HepG2 (cell line): ENCODE measurements at regions not wholly inside any gene's neighbourhood (a gene's known extent, or its start where the extent isn't known, plus 50 kb on each side); places are given as distances from the start of the nearest gene placed in this dataset.

Experiments used
- ATAC-seq: fragments of 200-7000 bp; cut with Tn5 transposase; 3 replicates; pipeline ENCODE4 v1.9.1; 2020; ENCODE audit warnings: mild to moderate bottlenecking, moderate library complexity
- BruUV-seq: library from RNA; stranded (reverse); fragments of 400-500 nt; replicated peaks from 2 replicates; lab custom pipeline; 2021; lab: Mats Ljungman, UMichigan
- CTCF ChIA-PET: fragments of 300-600 bp; formaldehyde crosslinking; extraction: SDS; loops from one replicate; lab custom pipeline; 2021; ENCODE audit warnings: low total read pairs, inconsistent platforms, low intra/inter-chr PET ratio; lab: Yijun Ruan, JAX
- POLR2A ChIA-PET: fragments of 350-600 bp; sonication (Branson Sonifier 250); formaldehyde crosslinking; loops from one replicate; lab custom pipeline; 2020; ENCODE audit warnings: antibody characterized with exemption, inconsistent platforms; lab: Yijun Ruan, JAX
- DNase-seq: peaks from one replicate; pipeline ENCODE4 v3.0.0-alpha.2; 2015; ENCODE audit warnings: low spot score
- FAIRE-seq: peaks from 3 replicates; lab custom pipeline; 2011; peaks lifted over from hg19 to GRCh38; lab: Jason Lieb, UNC
- H2AFZ ChIP-seq: one replicate; pipeline ENCODE4 v1.6.1; 2011; ENCODE audit warnings: low read length, inconsistent platforms
- H3K27ac ChIP-seq: fragments of 300-600 bp; 3 replicates; pipeline ENCODE4 v1.8.0; 2011; ENCODE audit warnings: mixed run types, mild to moderate bottlenecking, mixed read lengths, low read length, inconsistent platforms; ENCODE audit not compliant: insufficient read depth; ENCODE audit errors: extremely low read length
- H3K27me3 ChIP-seq, 2 experiments: fragments of 200-600 bp in 1 of 2; 2 replicates in 1 of 2; 3 replicates in 1 of 2; pipeline versions ENCODE4 v1.6.0 to v1.8.0; 2011; ENCODE audit warnings: low read length in 2 of 2, mild to moderate bottlenecking in 2 of 2, moderate library complexity in 2 of 2, inconsistent platforms in 1 of 2; ENCODE audit not compliant: insufficient read depth in 2 of 2, control insufficient read depth in 1 of 2
- H3K36me3 ChIP-seq, 2 experiments: fragments of 200-600 bp in 1 of 2; replicated peaks in 1 of 2; 2 replicates in 1 of 2; 3 replicates in 1 of 2; pipeline versions ENCODE4 v1.5.1 to v1.8.0; 2011; ENCODE audit warnings: low read length in 2 of 2, inconsistent platforms in 1 of 2; ENCODE audit not compliant: insufficient read depth in 2 of 2, control insufficient read depth in 1 of 2
- H3K4me1 ChIP-seq: 2 replicates; pipeline ENCODE4 v1.5.1; 2012; ENCODE audit warnings: low read length, inconsistent platforms; ENCODE audit not compliant: insufficient read depth
- H3K4me2 ChIP-seq: 2 replicates; pipeline ENCODE4 v1.6.0; 2011; ENCODE audit warnings: low read depth, low read length, inconsistent platforms
- H3K4me3 ChIP-seq, 3 experiments: fragments of 200-600 bp in 1 of 3; sonication (generic), shearing (Covaris generic) in 1 of 3; replicated peaks in 1 of 3; 2 replicates each; pipeline ENCODE4 v1.5.1; 2011 to 2016; ENCODE audit warnings: low read length in 3 of 3, inconsistent platforms in 2 of 3, low read depth in 2 of 3, mild to moderate bottlenecking in 2 of 3, control low read depth in 1 of 3, mixed read lengths in 1 of 3; ENCODE audit not compliant: insufficient read depth in 1 of 3
- H3K79me2 ChIP-seq: one replicate; pipeline ENCODE4 v1.6.1; 2011; ENCODE audit warnings: low read length, inconsistent platforms; ENCODE audit not compliant: insufficient read depth
- H3K9ac ChIP-seq: 2 replicates; pipeline ENCODE4 v1.6.0; 2011; ENCODE audit warnings: mild to moderate bottlenecking, low read depth, low read length, inconsistent platforms; ENCODE audit not compliant: insufficient read depth
- H3K9me3 ChIP-seq: 2 replicates; pipeline ENCODE4 v1.5.1; 2012; ENCODE audit warnings: mild to moderate bottlenecking, low read length
- H4K20me1 ChIP-seq: 2 replicates; pipeline ENCODE4 v1.6.0; 2011; ENCODE audit warnings: inconsistent platforms, mild to moderate bottlenecking, low read length, moderate library complexity; ENCODE audit not compliant: insufficient read depth
- FOXK2 ChIP-seq: fragments of 450-650 bp; IDR thresholded peaks from 2 replicates; pipeline ENCODE4 v1.6.1; 2016
- SMAD3 ChIP-seq: sonication (generic); formaldehyde crosslinking; IDR thresholded peaks from 2 replicates; pipeline ENCODE4 v1.4.0; 2020; ENCODE audit warnings: missing genetic modification reagents
- ZNF251 ChIP-seq: sonication (generic); formaldehyde crosslinking; IDR thresholded peaks from 2 replicates; pipeline ENCODE4 v1.9.0; 2021; ENCODE audit warnings: mild to moderate bottlenecking, missing genetic modification reagents
- ZNF543 ChIP-seq: sonication (generic); formaldehyde crosslinking; IDR thresholded peaks from 2 replicates; pipeline ENCODE4 v1.4.0; 2020; ENCODE audit warnings: mild to moderate bottlenecking, missing genetic modification reagents
- ZSCAN25 ChIP-seq: sonication (generic); formaldehyde crosslinking; IDR thresholded peaks from 2 replicates; pipeline ENCODE4 v1.8.0; 2022; ENCODE audit warnings: mild to moderate bottlenecking, missing genetic modification reagents
- WGBS: methylation state at CpG from one replicate; pipeline ENCODE4 v1.1.6; 2017; ENCODE audit warnings: low lambda C conversion rate; 5-methylcytosine and 5-hydroxymethylcytosine counted together
- in situ Hi-C: cut with HindIII; loops from 2 replicates; pipeline ENCODE4 v1.10.0; 2017; ENCODE audit warnings: low pct_unique_long_range_greater_than_20kb; ENCODE audit not compliant: extremely low pct_ligation_motif_present
- intact Hi-C: fragments of 100-400 bp; cut with micrococcal nuclease; formaldehyde crosslinking; loops from one replicate; pipeline ENCODE4 v1.10.0; 2022; ENCODE audit not compliant: unreplicated experiment
- TF ChIP-seq, protein P1 (sequence below): sonication (generic); formaldehyde crosslinking; IDR thresholded peaks from 2 replicates; pipeline ENCODE4 v1.9.0; 2021; ENCODE audit warnings: missing genetic modification reagents, mild to moderate bottlenecking, borderline replicate concordance
- TF ChIP-seq, protein P2 (sequence below): sonication (generic); formaldehyde crosslinking; IDR thresholded peaks from 2 replicates; pipeline ENCODE4 v1.8.0; 2022; ENCODE audit warnings: missing genetic modification reagents, mild to moderate bottlenecking, inconsistent platforms, borderline replicate concordance
- TF ChIP-seq, protein P3 (sequence below): sonication (generic); formaldehyde crosslinking; IDR thresholded peaks from 2 replicates; pipeline ENCODE4 v1.5.0; 2020; ENCODE audit warnings: mild to moderate bottlenecking, missing genetic modification reagents, borderline replicate concordance

DNA sequence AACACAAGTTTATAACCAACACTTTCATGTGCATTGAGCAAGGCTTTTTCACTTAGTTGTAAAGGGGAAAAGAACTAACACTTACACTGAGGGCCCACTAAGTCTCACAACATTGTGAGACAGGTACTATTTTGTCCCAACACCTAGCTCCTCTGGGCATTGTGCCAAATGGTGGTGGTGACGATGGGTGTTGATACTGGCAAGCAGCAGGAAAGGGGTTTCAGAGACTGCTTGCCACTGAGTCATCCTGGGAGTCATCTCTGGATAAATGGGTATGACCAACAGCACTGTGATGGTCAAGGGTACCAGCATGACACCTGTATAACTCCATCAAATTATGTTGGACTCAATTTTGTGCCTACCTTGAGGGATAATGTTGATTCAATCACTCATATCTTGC is 138.8 kb upstream of the ITGA6 start:
- WGBS, result 9% methylated on average over 1 of the region's 1 CpG
- no peak overlapping the region for H3K9ac ChIP-seq
- intact Hi-C loops (loop anchor here (10.0 kb wide), 1 partner anchor 176 kb away; no protein-coding TSS in a partner anchor), in situ Hi-C loops (no loop called here)
- peaks cover 0 to 9% of the 10 kb centered on the region in 2 experiments; a peak in 1 of 5 replicates for H3K27me3 ChIP-seq
- FAIRE-seq (no peak), ATAC-seq (no peak), DNase-seq (no peak)
- no peaks in the 10 kb centered on the region for H4K20me1 ChIP-seq
- H3K79me2 ChIP-seq, result no peaks in the 10 kb centered on the region
- BruUV-seq, result no TSS peak
- TF ChIP-seq, protein P1, sequence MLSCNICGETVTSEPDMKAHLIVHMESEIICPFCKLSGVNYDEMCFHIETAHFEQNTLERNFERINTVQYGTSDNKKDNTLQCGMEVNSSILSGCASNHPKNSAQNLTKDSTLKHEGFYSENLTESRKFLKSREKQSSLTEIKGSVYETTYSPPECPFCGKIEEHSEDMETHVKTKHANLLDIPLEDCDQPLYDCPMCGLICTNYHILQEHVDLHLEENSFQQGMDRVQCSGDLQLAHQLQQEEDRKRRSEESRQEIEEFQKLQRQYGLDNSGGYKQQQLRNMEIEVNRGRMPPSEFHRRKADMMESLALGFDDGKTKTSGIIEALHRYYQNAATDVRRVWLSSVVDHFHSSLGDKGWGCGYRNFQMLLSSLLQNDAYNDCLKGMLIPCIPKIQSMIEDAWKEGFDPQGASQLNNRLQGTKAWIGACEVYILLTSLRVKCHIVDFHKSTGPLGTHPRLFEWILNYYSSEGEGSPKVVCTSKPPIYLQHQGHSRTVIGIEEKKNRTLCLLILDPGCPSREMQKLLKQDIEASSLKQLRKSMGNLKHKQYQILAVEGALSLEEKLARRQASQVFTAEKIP, result no peak
- TF ChIP-seq, protein P2, sequence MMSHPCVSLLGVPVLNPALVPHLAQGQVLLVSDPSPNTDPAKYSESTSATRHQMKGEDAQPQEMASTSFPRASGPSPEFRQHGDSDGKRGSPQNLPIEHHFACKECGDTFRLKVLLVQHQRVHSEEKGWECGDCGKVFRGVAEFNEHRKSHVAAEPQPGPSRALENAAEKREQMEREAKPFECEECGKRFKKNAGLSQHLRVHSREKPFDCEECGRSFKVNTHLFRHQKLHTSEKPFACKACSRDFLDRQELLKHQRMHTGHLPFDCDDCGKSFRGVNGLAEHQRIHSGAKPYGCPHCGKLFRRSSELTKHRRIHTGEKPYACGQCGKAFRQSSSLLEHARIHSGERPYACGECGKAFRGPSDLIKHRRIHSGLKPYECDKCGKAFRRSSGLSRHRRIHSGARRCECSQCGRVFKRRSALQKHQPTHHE (CRISPR knock-in tag), result no peak
- TF ChIP-seq SMAD3, result no peak
- no peak for TF ChIP-seq ZNF251 (CRISPR knock-in tag)
- TF ChIP-seq ZNF543, result no peak
- TF ChIP-seq FOXK2, result no peak
- TF ChIP-seq ZSCAN25, result no peak
- TF ChIP-seq, protein P3, sequence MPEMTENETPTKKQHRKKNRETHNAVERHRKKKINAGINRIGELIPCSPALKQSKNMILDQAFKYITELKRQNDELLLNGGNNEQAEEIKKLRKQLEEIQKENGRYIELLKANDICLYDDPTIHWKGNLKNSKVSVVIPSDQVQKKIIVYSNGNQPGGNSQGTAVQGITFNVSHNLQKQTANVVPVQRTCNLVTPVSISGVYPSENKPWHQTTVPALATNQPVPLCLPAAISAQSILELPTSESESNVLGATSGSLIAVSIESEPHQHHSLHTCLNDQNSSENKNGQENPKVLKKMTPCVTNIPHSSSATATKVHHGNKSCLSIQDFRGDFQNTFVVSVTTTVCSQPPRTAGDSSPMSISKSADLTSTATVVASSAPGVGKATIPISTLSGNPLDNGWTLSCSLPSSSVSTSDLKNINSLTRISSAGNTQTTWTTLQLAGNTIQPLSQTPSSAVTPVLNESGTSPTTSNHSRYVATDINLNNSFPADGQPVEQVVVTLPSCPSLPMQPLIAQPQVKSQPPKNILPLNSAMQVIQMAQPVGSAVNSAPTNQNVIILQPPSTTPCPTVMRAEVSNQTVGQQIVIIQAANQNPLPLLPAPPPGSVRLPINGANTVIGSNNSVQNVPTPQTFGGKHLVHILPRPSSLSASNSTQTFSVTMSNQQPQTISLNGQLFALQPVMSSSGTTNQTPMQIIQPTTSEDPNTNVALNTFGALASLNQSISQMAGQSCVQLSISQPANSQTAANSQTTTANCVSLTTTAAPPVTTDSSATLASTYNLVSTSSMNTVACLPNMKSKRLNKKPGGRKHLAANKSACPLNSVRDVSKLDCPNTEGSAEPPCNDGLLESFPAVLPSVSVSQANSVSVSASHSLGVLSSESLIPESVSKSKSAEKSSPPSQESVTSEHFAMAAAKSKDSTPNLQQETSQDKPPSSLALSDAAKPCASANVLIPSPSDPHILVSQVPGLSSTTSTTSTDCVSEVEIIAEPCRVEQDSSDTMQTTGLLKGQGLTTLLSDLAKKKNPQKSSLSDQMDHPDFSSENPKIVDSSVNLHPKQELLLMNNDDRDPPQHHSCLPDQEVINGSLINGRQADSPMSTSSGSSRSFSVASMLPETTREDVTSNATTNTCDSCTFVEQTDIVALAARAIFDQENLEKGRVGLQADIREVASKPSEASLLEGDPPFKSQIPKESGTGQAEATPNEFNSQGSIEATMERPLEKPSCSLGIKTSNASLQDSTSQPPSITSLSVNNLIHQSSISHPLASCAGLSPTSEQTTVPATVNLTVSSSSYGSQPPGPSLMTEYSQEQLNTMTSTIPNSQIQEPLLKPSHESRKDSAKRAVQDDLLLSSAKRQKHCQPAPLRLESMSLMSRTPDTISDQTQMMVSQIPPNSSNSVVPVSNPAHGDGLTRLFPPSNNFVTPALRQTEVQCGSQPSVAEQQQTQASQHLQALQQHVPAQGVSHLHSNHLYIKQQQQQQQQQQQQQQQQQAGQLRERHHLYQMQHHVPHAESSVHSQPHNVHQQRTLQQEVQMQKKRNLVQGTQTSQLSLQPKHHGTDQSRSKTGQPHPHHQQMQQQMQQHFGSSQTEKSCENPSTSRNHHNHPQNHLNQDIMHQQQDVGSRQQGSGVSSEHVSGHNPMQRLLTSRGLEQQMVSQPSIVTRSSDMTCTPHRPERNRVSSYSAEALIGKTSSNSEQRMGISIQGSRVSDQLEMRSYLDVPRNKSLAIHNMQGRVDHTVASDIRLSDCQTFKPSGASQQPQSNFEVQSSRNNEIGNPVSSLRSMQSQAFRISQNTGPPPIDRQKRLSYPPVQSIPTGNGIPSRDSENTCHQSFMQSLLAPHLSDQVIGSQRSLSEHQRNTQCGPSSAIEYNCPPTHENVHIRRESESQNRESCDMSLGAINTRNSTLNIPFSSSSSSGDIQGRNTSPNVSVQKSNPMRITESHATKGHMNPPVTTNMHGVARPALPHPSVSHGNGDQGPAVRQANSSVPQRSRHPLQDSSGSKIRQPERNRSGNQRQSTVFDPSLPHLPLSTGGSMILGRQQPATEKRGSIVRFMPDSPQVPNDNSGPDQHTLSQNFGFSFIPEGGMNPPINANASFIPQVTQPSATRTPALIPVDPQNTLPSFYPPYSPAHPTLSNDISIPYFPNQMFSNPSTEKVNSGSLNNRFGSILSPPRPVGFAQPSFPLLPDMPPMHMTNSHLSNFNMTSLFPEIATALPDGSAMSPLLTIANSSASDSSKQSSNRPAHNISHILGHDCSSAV (CRISPR knock-in tag), result no peak
- ChIA-PET POLR2A (no interaction called here), CTCF (no interaction called here)
- H3K36me3 ChIP-seq, result no peaks in the 10 kb centered on the region
- H3K4me1 ChIP-seq, result no peaks in the 10 kb centered on the region
- no peak overlapping the region for H2AFZ ChIP-seq
- H3K27ac ChIP-seq, result no peak overlapping the region
- no peak overlapping the region for H3K4me3 ChIP-seq
- H3K9me3 ChIP-seq, result no peaks in the 10 kb centered on the region
- no peak overlapping the region for H3K4me2 ChIP-seq
